ENCODE measurements at regions not wholly inside any gene's neighbourhood (a gene's known extent, or its start where the extent isn't known, plus 50 kb on each side); places are given as distances from the start of the nearest gene placed in this dataset.

DNA sequence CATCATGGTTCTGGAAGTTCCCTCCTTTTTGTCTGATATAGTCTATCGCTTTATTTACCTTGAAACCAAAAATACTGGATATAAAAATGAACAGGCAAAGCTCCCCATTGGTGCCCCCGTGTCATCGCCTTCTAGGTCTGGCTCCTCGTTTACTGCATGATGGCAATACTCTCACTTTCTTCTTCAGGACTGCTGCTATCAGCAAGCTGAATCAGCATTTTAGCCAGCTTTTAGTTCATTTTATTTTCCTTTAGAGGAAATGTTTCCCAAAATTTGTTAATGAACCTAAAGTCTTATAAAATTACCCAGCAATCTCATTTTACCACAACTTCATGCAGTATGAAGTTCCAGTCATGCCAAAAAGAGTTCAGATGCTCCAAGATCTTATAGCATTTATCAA lies 80.5 kb downstream of the ZIC3 start:
- H3K4me1 ChIP-seq (ENCODE audit: insufficient read depth, low read length): peaks cover 26% of the 10 kb centered on the region
- no peak overlapping the region for H3K9ac ChIP-seq (ENCODE audit: low read depth, low read length)
- H3K9me3 ChIP-seq (ENCODE audit: control insufficient read depth, insufficient read depth, low read length): no peaks in the 10 kb centered on the region
- H3K36me3 ChIP-seq (ENCODE audit: insufficient read depth, low read length): no peaks in the 10 kb centered on the region

- no peaks in the 10 kb centered on the region for H3K4me1 ChIP-seq (ENCODE audit: insufficient read depth, low read length)
- H3K36me3 ChIP-seq (ENCODE audit: insufficient read depth, low read length): no peaks in the 10 kb centered on the region
- no peak overlapping the region for H3K9ac ChIP-seq (ENCODE audit: low read depth, low read length)
- H3K9me3 ChIP-seq (ENCODE audit: control insufficient read depth, insufficient read depth, low read length): no peaks in the 10 kb centered on the region
Observed at GRCh38 chrX:137651647-137652046, 85.7 kb downstream of the ZIC3 start.

- no peak overlapping the region for H3K9ac ChIP-seq (ENCODE audit: low read depth, low read length)
- H3K9me3 ChIP-seq (ENCODE audit: control insufficient read depth, insufficient read depth, low read length): no peaks in the 10 kb centered on the region
- no peaks in the 10 kb centered on the region for H3K36me3 ChIP-seq (ENCODE audit: insufficient read depth, low read length)
- H3K4me1 ChIP-seq (ENCODE audit: insufficient read depth, low read length): no peaks in the 10 kb centered on the region
Observed at GRCh38 chrX:137652086-137652485, 86.2 kb downstream of the ZIC3 start.

DNA sequence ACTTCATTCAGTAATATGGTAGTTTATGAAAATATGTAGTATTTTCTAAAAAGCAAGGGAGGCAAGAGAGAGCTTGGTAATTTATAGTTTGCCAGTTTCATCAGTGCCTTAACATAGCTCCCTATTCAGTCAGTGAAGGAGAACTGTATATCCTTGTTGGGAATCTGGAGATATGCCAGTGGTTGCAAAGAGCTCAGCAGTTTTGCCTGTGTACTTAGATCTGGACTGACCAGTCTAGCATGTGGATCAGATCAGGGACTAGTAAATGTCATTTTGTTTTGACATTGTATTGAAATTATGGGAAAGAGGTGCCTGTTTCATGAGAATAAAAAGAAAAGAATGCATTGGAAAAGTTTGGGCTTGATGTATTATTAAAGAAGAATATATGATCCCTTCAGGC lies 88.6 kb downstream of the ZIC3 start:
- Histone ChIP-seq H3K4me1 (ENCODE audit: insufficient read depth, low read length) (no peaks in the 10 kb centered on the region), H3K9ac (ENCODE audit: low read depth, low read length) (no peak overlapping the region), H3K9me3 (ENCODE audit: control insufficient read depth, insufficient read depth, low read length) (peaks cover 5% of the 10 kb centered on the region; the same call in 1 of the 2 replicates), H3K36me3 (ENCODE audit: insufficient read depth, low read length) (no peaks in the 10 kb centered on the region)

DNA sequence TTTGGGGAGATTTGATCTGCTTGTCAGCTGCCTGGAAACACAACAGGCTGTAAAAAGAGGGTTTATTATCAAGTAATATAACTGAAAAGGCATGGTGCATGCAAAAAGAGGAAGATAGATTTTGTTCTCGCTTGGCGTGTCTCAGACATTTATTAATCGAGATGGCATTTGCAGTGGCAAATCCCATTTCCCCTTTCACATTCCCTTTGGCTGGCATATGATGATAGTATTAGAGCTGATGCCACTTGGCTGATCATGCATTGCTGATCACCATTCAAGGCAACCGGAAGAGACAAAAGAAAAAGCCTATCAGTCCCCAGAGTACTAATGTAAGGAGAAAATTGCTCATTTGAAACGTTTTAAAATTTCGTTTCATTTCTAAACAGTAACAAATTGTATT lies 101.8 kb downstream of the ZIC3 start:
- Histone ChIP-seq H3K36me3 (ENCODE audit: insufficient read depth, low read length) (no peaks in the 10 kb centered on the region), H3K4me1 (ENCODE audit: insufficient read depth, low read length) (no peaks in the 10 kb centered on the region), H3K9me3 (ENCODE audit: control insufficient read depth, insufficient read depth, low read length) (peaks cover 10% of the 10 kb centered on the region), H3K9ac (ENCODE audit: low read depth, low read length) (no peak overlapping the region)

DNA sequence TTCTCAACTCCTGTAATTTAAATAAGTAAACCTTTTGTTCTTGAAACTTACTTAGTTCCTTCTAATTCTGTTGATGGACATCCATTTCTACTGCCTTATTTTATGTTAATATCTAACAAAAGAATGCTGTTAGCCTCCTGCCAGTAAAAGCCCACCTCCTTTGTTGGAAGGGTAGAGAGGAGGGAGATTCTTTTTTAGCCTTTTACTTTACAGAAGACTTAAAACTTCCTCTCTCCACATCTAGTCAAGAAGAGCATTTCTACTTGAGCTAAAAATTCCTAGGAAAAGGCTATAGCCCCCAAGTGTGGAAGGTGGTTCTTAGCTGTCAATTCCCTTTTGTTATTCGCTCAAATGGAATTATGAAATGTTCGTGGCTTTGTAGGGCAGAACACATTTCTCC lies 118.7 kb downstream of the ZIC3 start:
- Histone ChIP-seq H3K9me3 (ENCODE audit: control insufficient read depth, insufficient read depth, low read length) (no peaks in the 10 kb centered on the region), H3K4me1 (ENCODE audit: insufficient read depth, low read length) (peaks cover 19% of the 10 kb centered on the region), H3K36me3 (ENCODE audit: insufficient read depth, low read length) (no peaks in the 10 kb centered on the region), H3K9ac (ENCODE audit: low read depth, low read length) (no peak overlapping the region)

GRCh38 chrX:137695417-137695816 lies 129.5 kb downstream of the ZIC3 start:
- Histone ChIP-seq H3K9me3 (ENCODE audit: control insufficient read depth, insufficient read depth, low read length) (no peaks in the 10 kb centered on the region), H3K36me3 (ENCODE audit: insufficient read depth, low read length) (no peaks in the 10 kb centered on the region), H3K9ac (ENCODE audit: low read depth, low read length) (no peak overlapping the region), H3K4me1 (ENCODE audit: insufficient read depth, low read length) (peaks cover 8% of the 10 kb centered on the region; the same call in 1 of the 2 replicates)

DNA sequence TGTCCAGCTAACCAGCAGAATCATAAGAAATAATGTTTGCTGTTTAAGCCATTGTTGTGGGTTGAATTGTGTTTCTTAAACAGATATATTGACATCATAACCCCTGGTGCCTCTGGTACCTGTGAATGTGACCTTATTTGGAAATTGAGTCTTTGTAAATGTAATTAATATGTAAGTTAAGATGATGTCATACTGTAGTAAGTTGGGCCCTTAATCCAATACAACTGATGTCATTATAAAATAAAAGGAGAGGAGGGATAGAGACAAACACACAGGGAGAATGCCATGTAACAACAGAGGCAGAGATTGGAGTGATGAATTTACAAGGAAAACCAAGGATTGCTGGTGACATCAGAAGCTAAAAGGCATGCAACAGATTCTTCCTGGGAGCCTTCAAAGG lies 141.4 kb downstream of the ZIC3 start:
- no peaks in the 10 kb centered on the region for H3K36me3 ChIP-seq (ENCODE audit: insufficient read depth, low read length)
- no peaks in the 10 kb centered on the region; the same call in 1 of the 2 replicates for H3K4me1 ChIP-seq (ENCODE audit: insufficient read depth, low read length)
- H3K9me3 ChIP-seq (ENCODE audit: control insufficient read depth, insufficient read depth, low read length): no peaks in the 10 kb centered on the region
- H3K9ac ChIP-seq (ENCODE audit: low read depth, low read length): no peak overlapping the region

DNA sequence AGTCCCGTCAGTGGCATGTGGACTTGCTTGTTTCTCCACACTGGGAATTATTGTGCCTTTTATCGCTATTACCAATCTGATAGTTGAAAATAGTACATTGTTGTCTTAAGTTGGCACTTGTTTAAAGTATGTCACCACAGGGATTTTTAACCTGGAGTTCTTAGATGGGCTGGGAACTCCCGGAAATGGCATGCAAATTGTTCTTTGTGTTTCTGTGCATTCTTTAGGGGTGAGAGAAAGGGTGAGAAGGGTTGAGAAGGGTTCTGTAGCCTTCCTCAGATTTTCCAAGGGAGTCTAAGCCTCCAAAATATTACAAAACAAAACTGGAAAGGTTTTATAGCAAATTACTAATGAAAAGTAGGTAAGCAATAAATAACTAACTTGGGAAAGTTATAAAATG lies 176.9 kb downstream of the ZIC3 start:
- Histone ChIP-seq H3K9me3 (ENCODE audit: control insufficient read depth, insufficient read depth, low read length) (peaks cover 4% of the 10 kb centered on the region; the same call in 1 of the 2 replicates), H3K36me3 (ENCODE audit: insufficient read depth, low read length) (no peaks in the 10 kb centered on the region), H3K9ac (ENCODE audit: low read depth, low read length) (no peak overlapping the region), H3K4me1 (ENCODE audit: insufficient read depth, low read length) (peaks cover 44% of the 10 kb centered on the region)

- peaks cover 4% of the 10 kb centered on the region; the same call in 1 of the 2 replicates for H3K9me3 ChIP-seq (ENCODE audit: control insufficient read depth, insufficient read depth, low read length)
- H3K36me3 ChIP-seq (ENCODE audit: insufficient read depth, low read length): no peaks in the 10 kb centered on the region
- peaks cover 50% of the 10 kb centered on the region for H3K4me1 ChIP-seq (ENCODE audit: insufficient read depth, low read length)
- H3K9ac ChIP-seq (ENCODE audit: low read depth, low read length): no peak overlapping the region
Observed at GRCh38 chrX:137743414-137743813, 177.5 kb downstream of the ZIC3 start.

DNA sequence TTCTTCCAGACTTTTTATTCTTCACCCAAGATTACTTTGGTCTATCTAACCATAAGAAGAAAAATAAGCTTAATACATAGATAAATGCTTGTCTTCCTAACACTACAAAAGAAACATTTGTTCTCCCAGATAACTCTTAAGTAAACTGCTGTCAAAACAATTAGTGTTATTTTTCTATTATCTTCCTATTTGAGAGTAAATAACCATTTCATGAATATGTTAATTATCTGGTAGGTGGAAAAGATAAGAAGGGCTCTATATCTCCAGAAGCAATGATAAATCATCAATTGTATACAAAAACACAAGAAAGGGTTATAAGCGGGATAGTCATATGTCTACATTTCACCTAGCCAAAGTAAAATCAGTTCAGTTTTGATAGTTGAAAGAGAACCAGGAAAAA lies 180.4 kb downstream of the ZIC3 start:
- H3K36me3 ChIP-seq (ENCODE audit: insufficient read depth, low read length): no peaks in the 10 kb centered on the region
- H3K4me1 ChIP-seq (ENCODE audit: insufficient read depth, low read length): peaks cover 75% of the 10 kb centered on the region
- no peaks in the 10 kb centered on the region for H3K9me3 ChIP-seq (ENCODE audit: control insufficient read depth, insufficient read depth, low read length)
- H3K9ac ChIP-seq (ENCODE audit: low read depth, low read length): no peak overlapping the region; the same call in 1 of the 2 replicates

DNA sequence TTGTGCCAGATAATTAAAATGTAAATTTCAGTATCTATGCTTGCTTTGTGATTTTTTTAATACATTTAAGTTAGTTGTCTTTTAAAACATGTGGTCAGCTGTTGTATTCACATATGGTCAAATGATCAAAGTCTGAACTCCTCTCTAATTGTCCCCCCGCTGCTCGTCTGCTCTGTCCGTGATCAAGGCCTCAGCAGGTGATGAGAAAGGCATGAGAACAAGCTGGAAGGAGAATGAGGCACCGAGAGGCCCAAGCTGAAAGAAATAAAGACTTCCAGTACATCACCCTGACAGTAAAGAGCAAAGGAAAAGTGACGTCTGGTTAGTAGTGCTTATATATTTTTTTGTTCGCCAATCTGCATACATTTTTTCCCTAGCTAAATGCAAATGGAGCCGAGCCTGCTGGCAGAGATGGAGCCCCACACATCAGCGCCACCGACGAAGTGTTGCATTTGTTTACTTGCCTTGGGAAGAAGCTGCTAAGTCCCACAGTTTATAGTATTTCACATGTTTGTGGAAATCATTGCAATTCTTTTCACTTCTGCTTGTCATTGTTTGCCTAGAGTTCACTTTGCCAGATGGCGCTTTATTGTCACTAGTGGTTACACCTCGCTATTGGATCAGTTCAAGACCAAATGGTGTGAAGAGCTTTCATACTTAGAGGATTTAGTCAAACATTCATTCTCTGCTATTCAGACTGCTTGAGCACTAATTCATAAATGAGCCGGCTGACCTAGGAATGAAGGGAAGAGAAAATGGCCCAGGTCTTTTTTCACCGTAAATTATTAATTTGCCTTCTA lies 181.5 kb downstream of the ZIC3 start:
- Histone ChIP-seq H3K9ac (ENCODE audit: low read depth, low read length) (peak overlapping the region; percentile 19), H3K4me1 (ENCODE audit: insufficient read depth, low read length) (peaks cover 66% of the 10 kb centered on the region)

GRCh38 chrX:137748827-137749226 lies 182.9 kb downstream of the ZIC3 start:
- Histone ChIP-seq H3K36me3 (ENCODE audit: insufficient read depth, low read length) (no peaks in the 10 kb centered on the region), H3K4me1 (ENCODE audit: insufficient read depth, low read length) (peaks cover 58% of the 10 kb centered on the region), H3K9ac (ENCODE audit: low read depth, low read length) (peak overlapping the region; percentile 2; the same call in 1 of the 2 replicates), H3K9me3 (ENCODE audit: control insufficient read depth, insufficient read depth, low read length) (no peaks in the 10 kb centered on the region)

More for the DNA sequence above, 181.5 kb downstream of the ZIC3 start:
- Histone ChIP-seq H3K36me3 (ENCODE audit: insufficient read depth, low read length) (no peaks in the 10 kb centered on the region), H3K9me3 (ENCODE audit: control insufficient read depth, insufficient read depth, low read length) (no peaks in the 10 kb centered on the region)

- H3K4me1 ChIP-seq (ENCODE audit: insufficient read depth, low read length): peaks cover 58% of the 10 kb centered on the region
- H3K36me3 ChIP-seq (ENCODE audit: insufficient read depth, low read length): no peaks in the 10 kb centered on the region
- no peaks in the 10 kb centered on the region for H3K9me3 ChIP-seq (ENCODE audit: control insufficient read depth, insufficient read depth, low read length)
- 0 out of 2 replicates have a peak overlapping the region, but pooled peaks have one; percentile 2 for H3K9ac ChIP-seq (ENCODE audit: low read depth, low read length)
Observed at GRCh38 chrX:137749246-137749645, 183.3 kb downstream of the ZIC3 start.

DNA sequence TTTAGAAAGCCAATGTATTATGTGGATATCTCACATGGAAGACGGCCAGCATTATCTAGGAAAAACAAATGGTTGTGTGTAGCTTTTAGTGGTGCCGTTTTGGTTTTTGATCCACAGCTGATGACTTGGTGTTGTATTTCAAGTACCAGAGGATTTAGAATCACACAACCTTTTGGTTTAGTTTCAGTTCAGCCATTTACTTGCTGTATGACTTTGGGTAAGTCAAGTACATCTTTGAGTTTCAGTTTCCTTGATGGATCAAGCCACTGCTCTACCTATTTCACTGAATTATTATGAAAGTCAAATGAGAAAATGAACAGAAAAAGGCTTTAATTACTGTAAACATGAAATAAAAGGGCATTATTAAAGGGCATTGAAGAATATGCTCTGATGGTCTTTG lies 205.6 kb downstream of the ZIC3 start:
- Histone ChIP-seq H3K9me3 (ENCODE audit: control insufficient read depth, insufficient read depth, low read length) (peaks cover 4% of the 10 kb centered on the region), H3K9ac (ENCODE audit: low read depth, low read length) (no peak overlapping the region), H3K4me1 (ENCODE audit: insufficient read depth, low read length) (no peaks in the 10 kb centered on the region), H3K36me3 (ENCODE audit: insufficient read depth, low read length) (no peaks in the 10 kb centered on the region)

Measured in ES-I3 (cell line).